Hepatocyte (in vitro differentiated cells): ENCODE measurements at regions not wholly inside any gene's neighbourhood (a gene's known extent, or its start where the extent isn't known, plus 50 kb on each side); places are given as distances from the start of the nearest gene placed in this dataset.
A peak's percentile ranks its signal among the peaks of the same experiment; 100 is the strongest.
"Not testable (repeated sequence)": the region's sequence is repeated elsewhere in the genome, so short reads cannot be mapped to it uniquely, and the experiment has no call there.

Experiments used
- DNase-seq: peaks from one replicate; pipeline ENCODE4 v3.0.0-alpha.2; 2016; ENCODE audit warnings: low spot score
- H2AFZ ChIP-seq: fragments of 200-600 bp; sonication (generic); 2 replicates; pipeline ENCODE4 v1.6.0; 2016; ENCODE audit warnings: antibody characterized with exemption, mild to moderate bottlenecking
- H3K27ac ChIP-seq: fragments of 200-600 bp; sonication (generic); 2 replicates; pipeline ENCODE4 v1.5.1; 2016; ENCODE audit warnings: mild to moderate bottlenecking
- H3K27me3 ChIP-seq: fragments of 200-600 bp; sonication (generic); 2 replicates; pipeline ENCODE4 v1.6.1; 2016
- H3K36me3 ChIP-seq: fragments of 200-600 bp; sonication (generic); replicated peaks from 2 replicates; pipeline ENCODE4 v1.5.1; 2016; ENCODE audit warnings: low read depth; ENCODE audit not compliant: insufficient read depth
- H3K4me1 ChIP-seq: fragments of 200-600 bp; sonication (generic); 2 replicates; pipeline ENCODE4 v1.5.1; 2016; ENCODE audit warnings: mild to moderate bottlenecking, moderate library complexity; ENCODE audit not compliant: insufficient read depth
- H3K4me2 ChIP-seq: fragments of 200-600 bp; sonication (generic); 2 replicates; pipeline ENCODE4 v1.6.0; 2016
- H3K4me3 ChIP-seq: fragments of 200-600 bp; sonication (generic); 2 replicates; pipeline ENCODE4 v1.5.1; 2016; ENCODE audit warnings: mild to moderate bottlenecking
- H3K79me2 ChIP-seq: fragments of 200-600 bp; sonication (generic); 2 replicates; pipeline ENCODE4 v1.6.0; 2017; ENCODE audit warnings: mild to moderate bottlenecking
- H3K9me2 ChIP-seq: fragments of 200-600 bp; sonication (generic); replicated peaks from 2 replicates; pipeline ENCODE4 v1.6.0; 2017; ENCODE audit warnings: mild to moderate bottlenecking; ENCODE audit not compliant: insufficient read depth
- H3K9me3 ChIP-seq: fragments of 200-600 bp; sonication (generic); 2 replicates; pipeline ENCODE4 v1.5.1; 2016; ENCODE audit warnings: low read depth, mild to moderate bottlenecking
- H4K20me1 ChIP-seq: fragments of 200-600 bp; sonication (generic); 2 replicates; pipeline ENCODE4 v1.6.0; 2016; ENCODE audit warnings: mild to moderate bottlenecking; ENCODE audit not compliant: insufficient read depth, poor library complexity, severe bottlenecking
- EZH2 ChIP-seq: fragments of 200-600 bp; sonication (generic); IDR thresholded peaks from 2 replicates; pipeline ENCODE4 v1.6.1; 2016; ENCODE audit warnings: antibody characterized with exemption, mild to moderate bottlenecking, borderline replicate concordance
- EZH2phosphoT487 ChIP-seq: fragments of 200-600 bp; sonication (generic); IDR thresholded peaks from one replicate; pipeline ENCODE4 v1.6.1; 2018; ENCODE audit warnings: antibody characterized with exemption, mild to moderate bottlenecking, low read depth, moderate library complexity; ENCODE audit not compliant: unreplicated experiment, severe bottlenecking
- WGBS: methylation state at CpG from one replicate; pipeline ENCODE4 v1.1.6; 2016; ENCODE audit warnings: low lambda C conversion rate; ENCODE audit errors: missing lambda C conversion rate; 5-methylcytosine and 5-hydroxymethylcytosine counted together
- TF ChIP-seq, protein P1 (sequence below): fragments of 200-600 bp; sonication (generic); IDR thresholded peaks from 2 replicates; pipeline ENCODE4 v1.5.1; 2016; ENCODE audit warnings: antibody characterized with exemption, mild to moderate bottlenecking; ENCODE audit not compliant: poor library complexity

DNA sequence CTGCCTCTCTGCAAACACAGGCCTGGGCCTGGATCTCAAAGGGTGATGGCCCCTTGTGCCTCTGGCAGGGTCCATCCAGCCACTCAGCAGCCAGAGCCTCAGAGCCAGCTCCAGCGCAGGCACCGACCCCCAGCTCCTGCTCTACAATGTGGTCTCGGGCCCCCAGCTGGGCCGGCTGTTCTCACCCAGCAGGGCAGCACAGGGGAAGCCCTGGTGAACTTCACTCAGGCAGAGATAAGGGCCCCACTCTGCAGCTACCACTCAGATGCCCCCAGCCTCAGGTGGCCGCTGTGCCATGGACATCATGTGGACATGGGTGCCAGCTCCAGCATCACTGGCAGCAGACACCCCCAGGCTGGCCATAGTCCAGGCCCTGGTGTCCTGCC is 173.1 kb downstream of the TBC1D2B start:
- 72% methylated on average over 5 of the region's 5 CpGs for whole genome bisulfite sequencing
- Histone ChIP-seq H2AFZ (no peak overlapping the region), H3K27me3 (no peaks in the 10 kb centered on the region), H4K20me1 (no peaks in the 10 kb centered on the region), H3K79me2 (no peaks in the 10 kb centered on the region), H3K9me3 (no peaks in the 10 kb centered on the region), H3K27ac (no peak overlapping the region), H3K4me1 (peaks cover 2% of the 10 kb centered on the region), H3K9me2 (no peaks in the 10 kb centered on the region), H3K4me3 (no peak overlapping the region), H3K4me2 (no peak overlapping the region), H3K36me3 (no peaks in the 10 kb centered on the region)
- TF ChIP-seq, protein P1, sequence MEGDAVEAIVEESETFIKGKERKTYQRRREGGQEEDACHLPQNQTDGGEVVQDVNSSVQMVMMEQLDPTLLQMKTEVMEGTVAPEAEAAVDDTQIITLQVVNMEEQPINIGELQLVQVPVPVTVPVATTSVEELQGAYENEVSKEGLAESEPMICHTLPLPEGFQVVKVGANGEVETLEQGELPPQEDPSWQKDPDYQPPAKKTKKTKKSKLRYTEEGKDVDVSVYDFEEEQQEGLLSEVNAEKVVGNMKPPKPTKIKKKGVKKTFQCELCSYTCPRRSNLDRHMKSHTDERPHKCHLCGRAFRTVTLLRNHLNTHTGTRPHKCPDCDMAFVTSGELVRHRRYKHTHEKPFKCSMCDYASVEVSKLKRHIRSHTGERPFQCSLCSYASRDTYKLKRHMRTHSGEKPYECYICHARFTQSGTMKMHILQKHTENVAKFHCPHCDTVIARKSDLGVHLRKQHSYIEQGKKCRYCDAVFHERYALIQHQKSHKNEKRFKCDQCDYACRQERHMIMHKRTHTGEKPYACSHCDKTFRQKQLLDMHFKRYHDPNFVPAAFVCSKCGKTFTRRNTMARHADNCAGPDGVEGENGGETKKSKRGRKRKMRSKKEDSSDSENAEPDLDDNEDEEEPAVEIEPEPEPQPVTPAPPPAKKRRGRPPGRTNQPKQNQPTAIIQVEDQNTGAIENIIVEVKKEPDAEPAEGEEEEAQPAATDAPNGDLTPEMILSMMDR, result no peak
- TF ChIP-seq EZH2, result no peak
- DNase-seq, result no peak

DNA sequence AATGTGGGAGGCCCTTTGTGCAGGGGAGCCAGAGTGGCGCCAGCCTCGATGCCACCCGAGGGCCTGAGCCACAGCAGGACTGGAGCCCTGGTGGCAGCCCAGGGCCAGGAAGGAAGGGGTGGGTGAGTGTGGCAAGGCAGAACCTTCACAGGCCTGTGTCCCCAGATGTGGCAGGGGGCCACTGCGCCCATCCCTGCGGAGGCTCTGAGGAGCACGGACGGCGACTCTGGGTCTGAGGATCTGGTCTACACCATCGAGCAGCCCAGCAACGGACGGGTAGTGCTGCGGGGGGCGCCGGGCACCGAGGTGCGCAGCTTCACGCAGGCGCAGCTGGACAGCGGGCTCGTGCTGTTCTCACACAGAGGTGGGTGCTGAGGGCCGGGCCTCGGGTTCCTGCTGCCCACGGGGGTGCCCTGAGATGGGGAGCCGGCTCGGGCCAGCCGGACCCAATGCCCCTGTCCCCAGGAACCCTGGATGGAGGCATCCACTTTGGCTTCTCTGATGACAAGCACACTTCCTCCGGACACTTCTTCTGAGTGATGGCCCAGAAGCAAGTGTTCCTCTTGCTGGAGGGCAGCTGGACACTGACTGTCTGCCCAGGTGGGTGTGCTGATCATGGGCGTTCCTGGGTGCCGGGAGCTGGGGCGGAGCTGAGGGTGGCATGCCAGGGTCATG is 173.6 kb downstream of the TBC1D2B start:
- WGBS, result 89% methylated on average over 23 of the region's 30 CpGs
- H4K20me1 ChIP-seq, DNase-seq: not testable (repeated sequence)

DNA sequence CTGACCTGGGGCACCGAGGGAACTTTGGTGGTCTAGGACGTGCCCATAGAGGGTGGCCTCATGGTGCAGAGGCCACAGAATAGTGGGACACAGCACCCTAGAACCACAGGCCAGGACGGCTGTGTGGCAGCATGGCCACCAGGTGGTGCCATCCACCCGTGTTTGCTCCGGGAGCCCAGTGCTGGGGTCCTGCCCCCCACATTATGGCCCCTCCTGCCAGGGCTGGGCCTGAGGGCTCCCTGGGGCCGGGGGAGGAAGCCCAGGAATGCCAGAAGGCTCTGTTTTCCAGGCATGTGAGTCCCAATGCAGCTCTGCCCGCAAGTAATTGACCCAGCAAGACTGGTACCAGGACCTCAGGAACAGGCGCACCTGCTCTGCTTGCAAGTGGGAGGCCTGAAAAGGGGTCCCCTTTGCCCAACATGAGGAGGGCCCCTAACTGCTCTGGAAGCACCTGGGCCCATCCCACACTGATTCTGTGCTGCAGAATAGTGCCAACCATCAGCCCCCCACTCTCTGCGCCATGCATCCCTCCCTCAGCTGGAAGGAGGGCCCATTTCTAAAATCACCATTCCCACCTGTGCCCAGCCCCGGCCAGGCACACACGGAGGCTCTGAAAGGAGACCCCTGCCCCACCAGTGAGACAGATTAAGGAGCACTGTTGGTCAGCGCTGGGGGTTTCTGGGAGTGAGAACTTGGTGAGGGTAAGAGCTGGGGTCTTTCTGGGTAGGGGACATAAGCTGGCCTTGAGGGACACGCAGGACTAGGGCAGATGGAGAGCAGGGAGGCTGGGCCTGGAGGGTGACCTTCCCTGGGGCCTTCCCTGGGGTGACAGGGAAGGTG is 174.4 kb downstream of the TBC1D2B start:
- H3K4me2 ChIP-seq, H3K79me2 ChIP-seq, H3K36me3 ChIP-seq, H3K27ac ChIP-seq, H3K4me1 ChIP-seq, H3K4me3 ChIP-seq, H3K27me3 ChIP-seq, H2AFZ ChIP-seq, H3K9me3 ChIP-seq, H3K9me2 ChIP-seq, H4K20me1 ChIP-seq: not testable (repeated sequence)
- TF ChIP-seq, protein P1, result peak; percentile 73
- 52% methylated on average over 13 of the region's 13 CpGs for WGBS
- peak; percentile 42 for DNase-seq

More for the DNA sequence above, 173.6 kb downstream of the TBC1D2B start:
- not testable (repeated sequence) for H3K4me2 ChIP-seq, H3K4me3 ChIP-seq, H3K27me3 ChIP-seq, H3K9me3 ChIP-seq, H2AFZ ChIP-seq, H3K4me1 ChIP-seq, H3K27ac ChIP-seq, H3K9me2 ChIP-seq, H3K79me2 ChIP-seq, H3K36me3 ChIP-seq

DNA sequence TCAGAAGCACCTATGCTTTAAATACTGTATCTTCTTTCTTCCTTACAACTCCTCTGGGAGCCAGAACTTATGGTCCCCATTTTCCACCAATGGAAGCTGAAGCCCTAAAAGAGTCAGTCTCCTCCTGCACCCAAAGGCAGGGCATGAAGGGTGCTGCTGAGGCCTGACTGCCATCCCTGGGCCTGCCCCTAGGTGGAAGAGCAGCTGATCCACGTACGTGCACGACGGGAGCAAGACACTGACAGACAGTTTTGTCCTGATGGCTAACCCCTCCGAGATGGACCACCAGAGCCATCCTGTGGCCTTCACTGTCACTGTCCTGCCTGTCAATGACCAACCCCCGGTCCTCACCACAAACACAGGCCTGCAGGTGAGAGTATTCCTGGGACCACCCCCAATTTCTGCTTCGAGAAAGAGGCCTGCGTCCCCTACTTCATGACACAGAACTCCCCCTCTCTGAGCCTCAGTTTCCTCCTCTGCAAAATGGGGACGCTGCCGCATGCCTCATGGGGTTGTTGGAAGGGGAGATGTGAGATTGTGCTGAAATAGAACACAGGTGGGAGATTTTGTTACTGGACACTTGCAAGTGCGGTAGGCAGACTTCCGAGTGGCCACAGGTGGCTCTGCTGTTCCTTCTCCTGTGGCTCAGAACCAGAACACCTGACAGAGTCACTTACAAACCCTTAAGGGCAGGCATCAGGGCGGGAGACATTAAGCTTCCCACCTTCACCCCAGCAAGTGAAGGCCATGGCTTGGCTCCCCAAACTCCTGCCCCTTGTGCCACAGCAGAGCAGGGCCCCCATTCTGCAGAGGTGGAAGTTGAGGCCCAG is 175.4 kb downstream of the TBC1D2B start:
- no peaks in the 10 kb centered on the region for H3K27me3 ChIP-seq
- no peak for TF ChIP-seq EZH2phosphoT487
- TF ChIP-seq, protein P1, result peak; percentile 7
- H3K9me3 ChIP-seq, result no peaks in the 10 kb centered on the region
- H3K4me2 ChIP-seq, result no peak overlapping the region
- no peaks in the 10 kb centered on the region for H3K79me2 ChIP-seq
- no peaks in the 10 kb centered on the region for H3K9me2 ChIP-seq
- H3K4me1 ChIP-seq, result no peaks in the 10 kb centered on the region
- 84% methylated on average over 13 of the region's 13 CpGs for WGBS
- H3K36me3 ChIP-seq, result no peaks in the 10 kb centered on the region
- H3K4me3 ChIP-seq, result no peak overlapping the region
- no peak overlapping the region for H2AFZ ChIP-seq
- no peak for DNase-seq
- no peak overlapping the region for H3K27ac ChIP-seq
- H4K20me1 ChIP-seq, result no peaks in the 10 kb centered on the region
